Fibroblast of lung (primary cell): ENCODE measurements at regions not wholly inside any gene's neighbourhood (a gene's known extent, or its start where the extent isn't known, plus 50 kb on each side); places are given as distances from the start of the nearest gene placed in this dataset.
"Not testable (repeated sequence)": the region's sequence is repeated elsewhere in the genome, so short reads cannot be mapped to it uniquely, and the experiment has no call there.

Experiments
- DNase-seq, 2 donors: peaks; one replicate each; pipeline versions ENCODE4 v3.0.0 to v3.0.0-alpha.2; 2010; ENCODE audit warnings: low read depth in 2 of 2
- H2AFZ ChIP-seq: 2 replicates; pipeline ENCODE4 v1.5.1; 2012; ENCODE audit warnings: low read length, control low read depth, inconsistent platforms
- H3K27ac ChIP-seq: 2 replicates; pipeline ENCODE4 v1.5.1; 2011; ENCODE audit warnings: low read length, control low read depth; ENCODE audit not compliant: insufficient read depth
- H3K27me3 ChIP-seq: 2 replicates; pipeline ENCODE4 v1.5.1; 2011; ENCODE audit warnings: mild to moderate bottlenecking, low read length; ENCODE audit not compliant: control insufficient read depth, insufficient read depth
- H3K36me3 ChIP-seq: 2 replicates; pipeline ENCODE4 v1.5.1; 2011; ENCODE audit warnings: low read length; ENCODE audit not compliant: control insufficient read depth, insufficient read depth
- H3K4me1 ChIP-seq: 2 replicates; pipeline ENCODE4 v1.5.1; 2011; ENCODE audit warnings: low read length; ENCODE audit not compliant: control insufficient read depth, insufficient read depth; ENCODE audit errors: extremely low read depth
- H3K4me2 ChIP-seq: 2 replicates; pipeline ENCODE4 v1.5.1; 2011; ENCODE audit warnings: low read length, control low read depth; ENCODE audit not compliant: insufficient read depth; ENCODE audit errors: extremely low read depth
- H3K4me3 ChIP-seq, 4 experiments: fragments of 200-600 bp in 1 of 4; sonication (generic) in 1 of 4; replicated peaks in 1 of 4; 2 replicates each; pipeline ENCODE4 v1.5.1; 2011 to 2016; ENCODE audit warnings: low read length in 4 of 4, low read depth in 3 of 4, mild to moderate bottlenecking in 3 of 4, control low read depth in 2 of 4, inconsistent platforms in 1 of 4, mixed read lengths in 1 of 4; ENCODE audit not compliant: insufficient read depth in 1 of 4; ENCODE audit errors: control extremely low read depth in 1 of 4
- H3K79me2 ChIP-seq: 2 replicates; pipeline ENCODE4 v1.5.1; 2012; ENCODE audit warnings: mild to moderate bottlenecking, low read length, inconsistent platforms; ENCODE audit not compliant: control insufficient read depth, insufficient read depth
- H3K9ac ChIP-seq: 2 replicates; pipeline ENCODE4 v1.5.1; 2011; ENCODE audit warnings: mild to moderate bottlenecking, low read length, control low read depth; ENCODE audit not compliant: insufficient read depth
- H3K9me3 ChIP-seq: 2 replicates; pipeline ENCODE4 v1.5.1; 2012; ENCODE audit warnings: low read depth, low read length; ENCODE audit not compliant: control insufficient read depth, insufficient read depth
- H4K20me1 ChIP-seq: 2 replicates; pipeline ENCODE4 v1.5.1; 2011; ENCODE audit warnings: low read length; ENCODE audit not compliant: control insufficient read depth, insufficient read depth; ENCODE audit errors: extremely low read depth
- EZH2 ChIP-seq: IDR thresholded peaks from 2 replicates; pipeline ENCODE4 v1.5.1; 2012; ENCODE audit warnings: low read length, control low read depth, mild to moderate bottlenecking; ENCODE audit errors: missing control alignments
- TF ChIP-seq, protein P1 (sequence below), 2 donors: IDR thresholded peaks in 1 of 2; conservative IDR thresholded peaks in 1 of 2; 1 replicate in 1 of 2; 2 replicates in 1 of 2; pipeline ENCODE4 v1.5.1; 2011 to 2012; ENCODE audit warnings: low read length in 2 of 2, control low read depth in 1 of 2, inconsistent platforms in 1 of 2, low read depth in 1 of 2, mild to moderate bottlenecking in 1 of 2

GRCh38 chr2:33907866-33908265 is 308.8 kb upstream of the FAM98A start:
- Histone ChIP-seq H4K20me1 (no peaks in the 10 kb centered on the region), H3K4me2 (no peak overlapping the region), H3K36me3 (no peaks in the 10 kb centered on the region), H3K79me2 (no peaks in the 10 kb centered on the region), H3K4me3 (no peak overlapping the region), H3K27ac (no peak overlapping the region), H3K9ac (no peak overlapping the region), H3K27me3 (no peaks in the 10 kb centered on the region), H3K4me1 (no peaks in the 10 kb centered on the region), H2AFZ (no peak overlapping the region), H3K9me3 (no peaks in the 10 kb centered on the region)
- TF ChIP-seq EZH2: no peak
- TF ChIP-seq, protein P1, sequence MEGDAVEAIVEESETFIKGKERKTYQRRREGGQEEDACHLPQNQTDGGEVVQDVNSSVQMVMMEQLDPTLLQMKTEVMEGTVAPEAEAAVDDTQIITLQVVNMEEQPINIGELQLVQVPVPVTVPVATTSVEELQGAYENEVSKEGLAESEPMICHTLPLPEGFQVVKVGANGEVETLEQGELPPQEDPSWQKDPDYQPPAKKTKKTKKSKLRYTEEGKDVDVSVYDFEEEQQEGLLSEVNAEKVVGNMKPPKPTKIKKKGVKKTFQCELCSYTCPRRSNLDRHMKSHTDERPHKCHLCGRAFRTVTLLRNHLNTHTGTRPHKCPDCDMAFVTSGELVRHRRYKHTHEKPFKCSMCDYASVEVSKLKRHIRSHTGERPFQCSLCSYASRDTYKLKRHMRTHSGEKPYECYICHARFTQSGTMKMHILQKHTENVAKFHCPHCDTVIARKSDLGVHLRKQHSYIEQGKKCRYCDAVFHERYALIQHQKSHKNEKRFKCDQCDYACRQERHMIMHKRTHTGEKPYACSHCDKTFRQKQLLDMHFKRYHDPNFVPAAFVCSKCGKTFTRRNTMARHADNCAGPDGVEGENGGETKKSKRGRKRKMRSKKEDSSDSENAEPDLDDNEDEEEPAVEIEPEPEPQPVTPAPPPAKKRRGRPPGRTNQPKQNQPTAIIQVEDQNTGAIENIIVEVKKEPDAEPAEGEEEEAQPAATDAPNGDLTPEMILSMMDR (conservative IDR thresholded peaks at IDR 0.05 in 1 of 2, IDR thresholded peaks at IDR 0.05 in 1 of 2; ENCODE audit: low read depth in 1 of 2, low read length in 2 of 2): no peak
- DNase-seq: no peak

GRCh38 chr2:33906129-33906528 is 307.0 kb upstream of the FAM98A start:
- H4K20me1 ChIP-seq: not testable (repeated sequence)

GRCh38 chr2:33904801-33905200 is 305.7 kb upstream of the FAM98A start:
- Histone ChIP-seq H3K4me1 (no peaks in the 10 kb centered on the region), H3K27ac (no peak overlapping the region), H3K79me2 (no peaks in the 10 kb centered on the region), H3K36me3 (no peaks in the 10 kb centered on the region), H3K4me3 (no peak overlapping the region), H3K9ac (no peak overlapping the region), H3K27me3 (no peaks in the 10 kb centered on the region), H2AFZ (no peak overlapping the region), H3K9me3 (no peaks in the 10 kb centered on the region), H4K20me1 (no peaks in the 10 kb centered on the region), H3K4me2 (no peak overlapping the region)
- DNase-seq: no peak
- TF ChIP-seq EZH2: no peak
- TF ChIP-seq, protein P1 (conservative IDR thresholded peaks at IDR 0.05 in 1 of 2, IDR thresholded peaks at IDR 0.05 in 1 of 2; ENCODE audit: low read depth in 1 of 2, low read length in 2 of 2): no peak

More at GRCh38 chr2:33906129-33906528, 307.0 kb upstream of the FAM98A start:
- not testable (repeated sequence) for H3K79me2 ChIP-seq, H3K4me1 ChIP-seq, H3K4me2 ChIP-seq, DNase-seq, H3K4me3 ChIP-seq, H3K36me3 ChIP-seq, H2AFZ ChIP-seq, H3K9ac ChIP-seq, H3K27me3 ChIP-seq, H3K27ac ChIP-seq, H3K9me3 ChIP-seq
